ENCODE measurements at regions not wholly inside any gene's neighbourhood (a gene's known extent, or its start where the extent isn't known, plus 50 kb on each side); places are given as distances from the start of the nearest gene placed in this dataset.

- Mint-ChIP-seq H3K36me3 (ENCODE audit: low read depth) (no peaks in the 10 kb centered on the region), H3K9me3 (ENCODE audit: low read depth) (no peaks in the 10 kb centered on the region), H3K27ac (ENCODE audit: unreplicated experiment) (no peak overlapping the region), H3K4me3 (ENCODE audit: unreplicated experiment) (no peak overlapping the region), H3K4me1 (ENCODE audit: low read depth) (peaks cover 11% of the 10 kb centered on the region), H3K27me3 (ENCODE audit: low read depth) (no peaks in the 10 kb centered on the region)
- TF ChIP-seq CTCF (IDR thresholded peaks at IDR 0.05) = no peak
- DNase-seq (ENCODE audit: low spot score) = no peak
Measured at GRCh38 chr4:159017323-159018026, 85.4 kb upstream of the RAPGEF2 start.

GRCh38 chr4:159018062-159018629 is 84.7 kb upstream of the RAPGEF2 start:
- H3K4me3 Mint-ChIP-seq (ENCODE audit: unreplicated experiment) = no peak overlapping the region
- H3K9me3 Mint-ChIP-seq (ENCODE audit: low read depth) = no peaks in the 10 kb centered on the region
- H3K36me3 Mint-ChIP-seq (ENCODE audit: low read depth) = no peaks in the 10 kb centered on the region
- H3K27me3 Mint-ChIP-seq (ENCODE audit: low read depth) = no peaks in the 10 kb centered on the region
- H3K27ac Mint-ChIP-seq (ENCODE audit: unreplicated experiment) = no peak overlapping the region
- H3K4me1 Mint-ChIP-seq (ENCODE audit: low read depth) = peaks cover 11% of the 10 kb centered on the region
- no peak for TF ChIP-seq CTCF (IDR thresholded peaks at IDR 0.05)
- DNase-seq (ENCODE audit: low spot score) = no peak

- no peak for DNase-seq (ENCODE audit: low spot score)
- Mint-ChIP-seq H3K27me3 (ENCODE audit: low read depth) (no peaks in the 10 kb centered on the region), H3K36me3 (ENCODE audit: low read depth) (no peaks in the 10 kb centered on the region), H3K4me1 (ENCODE audit: low read depth) (peaks cover 11% of the 10 kb centered on the region), H3K4me3 (ENCODE audit: unreplicated experiment) (no peak overlapping the region), H3K27ac (ENCODE audit: unreplicated experiment) (no peak overlapping the region), H3K9me3 (ENCODE audit: low read depth) (no peaks in the 10 kb centered on the region)
- TF ChIP-seq CTCF (IDR thresholded peaks at IDR 0.05) = no peak
Measured at GRCh38 chr4:159019356-159019755, 83.5 kb upstream of the RAPGEF2 start.

- Mint-ChIP-seq H3K4me1 (ENCODE audit: low read depth) (peaks cover 11% of the 10 kb centered on the region), H3K27ac (ENCODE audit: unreplicated experiment) (no peak overlapping the region), H3K9me3 (ENCODE audit: low read depth) (no peaks in the 10 kb centered on the region), H3K4me3 (ENCODE audit: unreplicated experiment) (no peak overlapping the region), H3K27me3 (ENCODE audit: low read depth) (no peaks in the 10 kb centered on the region), H3K36me3 (ENCODE audit: low read depth) (no peaks in the 10 kb centered on the region)
- no peak for TF ChIP-seq CTCF (IDR thresholded peaks at IDR 0.05)
- no peak for DNase-seq (ENCODE audit: low spot score)
Measured at GRCh38 chr4:159021597-159022385, 81.1 kb upstream of the RAPGEF2 start.

GRCh38 chr4:159023741-159024140 is 79.1 kb upstream of the RAPGEF2 start:
- Mint-ChIP-seq H3K4me1 (ENCODE audit: low read depth) (peaks cover 21% of the 10 kb centered on the region), H3K9me3 (ENCODE audit: low read depth) (no peaks in the 10 kb centered on the region), H3K36me3 (ENCODE audit: low read depth) (no peaks in the 10 kb centered on the region), H3K4me3 (ENCODE audit: unreplicated experiment) (no peak overlapping the region), H3K27ac (ENCODE audit: unreplicated experiment) (no peak overlapping the region), H3K27me3 (ENCODE audit: low read depth) (no peaks in the 10 kb centered on the region)
- no peak for TF ChIP-seq CTCF (IDR thresholded peaks at IDR 0.05)
- no peak for DNase-seq (ENCODE audit: low spot score)

Data from chondrocyte (in vitro differentiated cells).